ENCODE measurements at regions not wholly inside any gene's neighbourhood (a gene's known extent, or its start where the extent isn't known, plus 50 kb on each side); places are given as distances from the start of the nearest gene placed in this dataset.

- TF ChIP-seq CTCF (IDR thresholded peaks at IDR 0.05) (no peak), POLR2A (IDR thresholded peaks at IDR 0.05) (no peak)
Observed at GRCh38 chr12:128056136-128056801, 210.7 kb upstream of the TMEM132C start.
